ENCODE measurements at regions not wholly inside any gene's neighbourhood (a gene's known extent, or its start where the extent isn't known, plus 50 kb on each side); places are given as distances from the start of the nearest gene placed in this dataset.

DNA sequence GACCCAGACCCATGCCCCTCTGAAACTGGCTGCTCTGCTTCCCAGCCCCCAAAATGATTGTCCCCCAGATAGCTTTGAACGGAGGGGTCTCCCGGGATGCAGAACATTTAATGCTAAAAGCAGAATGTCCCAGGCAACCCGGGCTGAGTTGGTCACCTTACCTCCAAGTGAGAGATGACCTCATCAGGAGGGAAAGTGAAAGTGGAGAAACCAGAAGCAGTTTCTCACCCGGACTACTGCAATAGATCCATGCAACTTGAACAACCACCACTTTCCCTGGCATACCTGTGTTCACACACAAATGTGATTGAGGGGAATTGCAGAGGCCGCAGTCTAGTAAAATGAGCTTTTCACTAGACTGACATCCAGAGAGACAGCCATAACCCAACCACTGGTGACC lies 75.3 kb upstream of the NPAS2 start:
- DNase-seq: no peak
- intact Hi-C loops (cut with DNase I): no loop called here
- TF ChIP-seq, protein P1, sequence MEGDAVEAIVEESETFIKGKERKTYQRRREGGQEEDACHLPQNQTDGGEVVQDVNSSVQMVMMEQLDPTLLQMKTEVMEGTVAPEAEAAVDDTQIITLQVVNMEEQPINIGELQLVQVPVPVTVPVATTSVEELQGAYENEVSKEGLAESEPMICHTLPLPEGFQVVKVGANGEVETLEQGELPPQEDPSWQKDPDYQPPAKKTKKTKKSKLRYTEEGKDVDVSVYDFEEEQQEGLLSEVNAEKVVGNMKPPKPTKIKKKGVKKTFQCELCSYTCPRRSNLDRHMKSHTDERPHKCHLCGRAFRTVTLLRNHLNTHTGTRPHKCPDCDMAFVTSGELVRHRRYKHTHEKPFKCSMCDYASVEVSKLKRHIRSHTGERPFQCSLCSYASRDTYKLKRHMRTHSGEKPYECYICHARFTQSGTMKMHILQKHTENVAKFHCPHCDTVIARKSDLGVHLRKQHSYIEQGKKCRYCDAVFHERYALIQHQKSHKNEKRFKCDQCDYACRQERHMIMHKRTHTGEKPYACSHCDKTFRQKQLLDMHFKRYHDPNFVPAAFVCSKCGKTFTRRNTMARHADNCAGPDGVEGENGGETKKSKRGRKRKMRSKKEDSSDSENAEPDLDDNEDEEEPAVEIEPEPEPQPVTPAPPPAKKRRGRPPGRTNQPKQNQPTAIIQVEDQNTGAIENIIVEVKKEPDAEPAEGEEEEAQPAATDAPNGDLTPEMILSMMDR (IDR thresholded peaks at IDR 0.05): no peak
- TF ChIP-seq POLR2A (IDR thresholded peaks at IDR 0.05): no peak
- no peak for TF ChIP-seq EP300 (IDR thresholded peaks at IDR 0.05)
- no peak for TF ChIP-seq POLR2AphosphoS5 (IDR thresholded peaks at IDR 0.05)
- Histone ChIP-seq H3K36me3 (no peaks in the 10 kb centered on the region), H3K27ac (no peak overlapping the region), H3K4me3 (no peak overlapping the region), H3K4me1 (peaks cover 0 to 33% (median 17%) of the 10 kb centered on the region in 4 donors), H3K27me3 (no peaks in the 10 kb centered on the region), H3K9me3 (no peaks in the 10 kb centered on the region)
- WGBS, 2 donors: 56 to 75% methylated on average over 5 of the region's 5 CpGs

DNA sequence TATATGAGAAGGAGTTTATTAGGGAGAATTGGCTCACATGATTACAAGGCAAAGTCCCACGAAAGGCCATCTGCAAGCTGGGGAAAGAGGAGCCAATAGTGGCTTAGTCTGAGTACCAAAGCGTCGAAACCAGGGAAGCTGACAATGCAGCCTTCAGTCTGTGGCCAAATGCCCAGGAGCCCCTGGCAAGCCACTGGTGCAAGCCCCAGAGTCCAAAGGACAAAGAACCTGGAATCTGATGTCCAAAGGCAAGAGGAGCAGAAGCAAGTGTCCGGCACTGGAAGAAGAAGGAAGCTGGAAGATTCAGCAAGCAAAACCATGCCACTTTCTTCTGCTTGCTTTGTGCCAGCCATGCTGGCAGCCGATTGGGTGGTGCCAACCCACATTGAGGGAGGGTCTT lies 74.3 kb upstream of the NPAS2 start:
- Histone ChIP-seq H3K27ac (no peak overlapping the region), H3K9me3 (no peaks in the 10 kb centered on the region), H3K27me3 (no peaks in the 10 kb centered on the region), H3K4me3 (no peak overlapping the region), H3K4me1 (peaks cover 0 to 33% (median 17%) of the 10 kb centered on the region in 4 donors), H3K36me3 (no peaks in the 10 kb centered on the region)
- no peak for TF ChIP-seq POLR2AphosphoS5 (IDR thresholded peaks at IDR 0.05)
- TF ChIP-seq, protein P1 (IDR thresholded peaks at IDR 0.05): no peak
- TF ChIP-seq POLR2A (IDR thresholded peaks at IDR 0.05): no peak
- no peak for TF ChIP-seq EP300 (IDR thresholded peaks at IDR 0.05)
- WGBS, 2 donors: 93 to 94% methylated on average over 5 of the region's 5 CpGs
- intact Hi-C loops (cut with DNase I): no loop called here
- DNase-seq: no peak

DNA sequence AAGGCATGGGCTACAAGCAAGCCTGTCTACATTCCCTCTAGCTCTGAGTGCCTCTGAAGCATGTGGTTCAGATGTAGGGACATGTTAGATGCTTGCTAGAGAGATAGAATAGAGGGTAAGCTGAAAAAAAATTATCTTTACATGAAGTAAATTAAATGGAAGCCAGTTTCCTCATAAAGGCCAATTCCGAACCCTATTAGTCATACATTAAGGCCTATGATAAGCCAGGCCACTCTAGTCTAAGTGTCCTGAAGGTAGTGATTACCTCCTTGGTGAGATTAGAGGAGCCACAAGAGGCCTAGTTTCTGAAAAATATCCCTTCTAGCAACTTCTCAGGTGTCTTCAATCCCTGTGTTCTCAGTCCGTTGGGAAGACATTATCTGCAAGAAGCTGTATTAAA lies 72.4 kb upstream of the NPAS2 start:
- intact Hi-C loops (cut with DNase I): no loop called here
- TF ChIP-seq POLR2AphosphoS5 (IDR thresholded peaks at IDR 0.05) (no peak), POLR2A (IDR thresholded peaks at IDR 0.05) (no peak), EP300 (IDR thresholded peaks at IDR 0.05) (no peak)
- TF ChIP-seq, protein P1 (IDR thresholded peaks at IDR 0.05): no peak
- Histone ChIP-seq H3K27ac (no peak overlapping the region), H3K9me3 (no peaks in the 10 kb centered on the region), H3K4me3 (no peak overlapping the region), H3K27me3 (no peaks in the 10 kb centered on the region), H3K36me3 (no peaks in the 10 kb centered on the region), H3K4me1 (peaks cover 0 to 30% (median 15%) of the 10 kb centered on the region in 4 donors)
- no peak for DNase-seq
- WGBS, 2 donors: 92% methylated on average over 2 of the region's 2 CpGs

DNA sequence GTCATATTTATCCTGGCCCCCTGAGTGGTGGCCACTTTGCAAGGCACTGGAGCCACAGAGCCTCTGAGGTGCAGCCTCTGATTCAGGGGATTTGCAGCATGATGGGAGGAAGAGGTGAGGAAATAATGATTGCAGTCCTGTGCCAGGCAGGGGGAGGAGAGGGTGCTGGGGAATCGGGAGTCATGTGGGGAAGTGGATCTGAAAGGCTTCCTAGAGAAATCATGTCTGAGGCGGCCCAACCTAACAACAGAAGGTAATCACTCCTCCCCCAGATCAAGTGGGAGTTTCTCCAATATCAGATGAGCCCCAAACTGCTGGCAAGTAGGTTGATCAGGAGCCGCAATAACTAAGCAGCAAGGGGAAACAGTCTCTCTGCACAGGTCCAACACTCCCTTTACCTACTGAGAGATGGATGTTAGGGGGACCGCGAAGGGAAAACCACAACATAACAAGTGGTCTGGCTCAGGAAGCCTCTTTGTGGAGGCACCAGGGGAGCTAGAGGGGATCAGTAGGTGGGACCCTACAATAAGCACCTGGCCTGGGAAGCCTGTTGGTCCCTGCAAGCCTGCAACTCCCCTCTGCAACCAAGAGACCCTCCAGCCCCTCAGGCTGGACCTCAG lies 71.8 kb upstream of the NPAS2 start:
- H3K4me3 ChIP-seq: no peak overlapping the region
- TF ChIP-seq POLR2AphosphoS5 (IDR thresholded peaks at IDR 0.05) (no peak), EP300 (IDR thresholded peaks at IDR 0.05) (no peak), POLR2A (IDR thresholded peaks at IDR 0.05) (no peak)
- TF ChIP-seq, protein P1 (IDR thresholded peaks at IDR 0.05): no peak
- no peak for DNase-seq
- no peak overlapping the region for H3K27ac ChIP-seq
- intact Hi-C loops (cut with DNase I): no loop called here
- WGBS, 2 donors: 61 to 88% methylated on average over 5 of the region's 5 CpGs
- peaks cover 0 to 30% (median 15%) of the 10 kb centered on the region in 4 donors for H3K4me1 ChIP-seq
- H3K36me3 ChIP-seq: no peaks in the 10 kb centered on the region
- no peaks in the 10 kb centered on the region for H3K27me3 ChIP-seq
- no peaks in the 10 kb centered on the region for H3K9me3 ChIP-seq

- Histone ChIP-seq H3K27me3 (no peaks in the 10 kb centered on the region), H3K27ac (no peak overlapping the region), H3K4me3 (no peak overlapping the region), H3K4me1 (peaks cover 0 to 26% (median 17%) of the 10 kb centered on the region in 4 donors), H3K9me3 (no peaks in the 10 kb centered on the region), H3K36me3 (no peaks in the 10 kb centered on the region)
- intact Hi-C loops (cut with DNase I): no loop called here
- no peak for TF ChIP-seq POLR2AphosphoS5 (IDR thresholded peaks at IDR 0.05)
- TF ChIP-seq POLR2A (IDR thresholded peaks at IDR 0.05): no peak
- TF ChIP-seq EP300 (IDR thresholded peaks at IDR 0.05): no peak
- TF ChIP-seq, protein P1 (IDR thresholded peaks at IDR 0.05): no peak
- DNase-seq: no peak
Observed at GRCh38 chr2:100748673-100749072, 71.3 kb upstream of the NPAS2 start.
